Heart right ventricle (tissue), 16 donors: ENCODE measurements at regions not wholly inside any gene's neighbourhood (a gene's known extent, or its start where the extent isn't known, plus 50 kb on each side); places are given as distances from the start of the nearest gene placed in this dataset.

Source experiments
- ATAC-seq, 8 donors: fragments of 200-7000 bp; cut with Tn5 transposase; one replicate each; pipeline ENCODE4 v1.9.1; 2020; ENCODE audit warnings: mild to moderate bottlenecking in 8 of 8, moderate library complexity in 8 of 8, moderate number of reproducible peaks in 1 of 8
- DNase-seq, 2 donors: peaks; one replicate each; pipeline ENCODE4 v3.0.0-alpha.2; 2020
- H3K27ac ChIP-seq, 10 donors: fragments of 200-600 bp; sonication (generic) in 2 of 10; one replicate each; pipeline versions ENCODE4 v1.5.0 to v1.8.0; 2020 to 2022; ENCODE audit warnings: mild to moderate bottlenecking in 3 of 10
- H3K27me3 ChIP-seq, 7 donors: fragments of 200-600 bp; one replicate each; pipeline ENCODE4 v1.8.0; 2021 to 2022; ENCODE audit warnings: mild to moderate bottlenecking in 2 of 7
- H3K36me3 ChIP-seq, 9 donors: fragments of 200-600 bp; sonication (generic) in 1 of 9; one replicate each; pipeline versions ENCODE4 v1.5.0 to v1.8.0; 2020 to 2022; ENCODE audit warnings: mild to moderate bottlenecking in 2 of 9
- H3K4me1 ChIP-seq, 9 donors: fragments of 200-600 bp; sonication (generic) in 1 of 9; one replicate each; pipeline versions ENCODE4 v1.5.0 to v1.8.0; 2020 to 2022; ENCODE audit warnings: mild to moderate bottlenecking in 4 of 9
- H3K4me3 ChIP-seq, 10 donors: fragments of 200-600 bp; sonication (generic) in 2 of 10; one replicate each; pipeline versions ENCODE4 v1.5.0 to v1.8.0; 2020 to 2022; ENCODE audit warnings: mild to moderate bottlenecking in 7 of 10, moderate library complexity in 2 of 10
- H3K9me3 ChIP-seq, 11 donors: fragments of 200-600 bp in 10 of 11; sonication (generic) in 2 of 11; one replicate each; pipeline versions ENCODE4 v1.5.0 to v1.8.0; 2013 to 2022; ENCODE audit warnings: mild to moderate bottlenecking in 2 of 11, control low read depth in 1 of 11, moderate library complexity in 1 of 11
- CTCF ChIP-seq, 9 donors: fragments of 200-600 bp; sonication (generic) in 2 of 9; IDR thresholded peaks; one replicate each; pipeline versions ENCODE4 v1.5.0 to v1.8.0; 2021 to 2022; ENCODE audit warnings: antibody characterized with exemption in 9 of 9, mild to moderate bottlenecking in 5 of 9, moderate library complexity in 1 of 9
- WGBS, 2 donors: extraction: QIAGEN DNeasy Blood & Tissue Kit; methylation state at CpG; one replicate each; pipeline ENCODE4 v1.1.7; 2013; ENCODE audit warnings: inconsistent platforms in 1 of 2; 5-methylcytosine and 5-hydroxymethylcytosine counted together
- intact Hi-C, 10 donors: fragments of 100-400 bp; cut with DNase I; formaldehyde crosslinking; loops; one replicate each; pipeline versions ENCODE4 v1.11.1 to v1.14.2; 2022
- donor health status: Arrhythmogenic right ventricular cardiomyopathy.
- donor health status: ischemic (EF 13 %, LVEDD 7.1; RV severe dilation, severe dysfunction).
- donor health status: healthy with polysubstance abuse.
- donor health status: DM: no; HTN: yes; CAD: no.
- donor health status: DM: no; HTN: no; CAD: no.
- donor health status: ischemic (EF 25% LVEDD 6.9; RV normal size, moderate dysfunction).
- donor health status: ischemic (EF 25% LVEDD 5.7; RV mildly dilated, moderate dysfunction).
- donor health status: healthy.
- donor health status: DM: yes; HTN: yes; CAD: no.
- donor health status: Ischemic cardiomyopathy.
- donor health status: ischemic (EF 35%, LVEDD 5.7; RV mildly dilated, moderate dysfunction).
- donor health status: nonischemic (EF 11% LVEDD 7.7; RV severe dilation, severe dysfunction).
- donor health status: DM: yes; HTN: yes; CAD: no.
- donor health status: PGD.
- donor health status: ischemic (EF 29% LVEDD 5.4; RV normal size, mild dysfunction).
- donor health status: nonischemic (EF 23%, LVEDD 6.1; RV moderate dilation, normal function).

DNA sequence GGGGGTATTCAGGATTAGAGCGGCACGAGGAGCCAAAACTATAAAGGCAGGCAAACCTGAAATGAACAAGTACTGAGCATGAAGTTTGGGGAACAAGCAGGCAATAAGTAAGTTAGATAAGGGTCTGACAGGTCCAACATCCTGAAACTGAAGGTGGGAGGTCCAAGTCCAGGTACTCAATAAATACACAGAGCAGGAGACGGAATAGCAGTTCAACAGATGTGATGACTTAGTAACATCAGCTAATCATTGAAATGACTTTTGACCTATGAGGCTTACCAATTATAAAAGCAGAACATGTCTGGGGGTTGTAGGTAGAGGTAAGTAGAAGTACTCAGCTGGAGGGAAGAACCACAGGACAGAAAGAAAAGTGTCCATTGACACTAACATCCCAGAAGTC lies 132.8 kb upstream of the PDZRN3 start:
- no peak for TF ChIP-seq CTCF (IDR thresholded peaks at IDR 0.05)
- H3K4me1 ChIP-seq: peaks cover 0 to 4% (median 0%) of the 10 kb centered on the region in 9 donors
- WGBS, 2 donors: 80 to 93% methylated on average over 3 of the region's 3 CpGs

DNA sequence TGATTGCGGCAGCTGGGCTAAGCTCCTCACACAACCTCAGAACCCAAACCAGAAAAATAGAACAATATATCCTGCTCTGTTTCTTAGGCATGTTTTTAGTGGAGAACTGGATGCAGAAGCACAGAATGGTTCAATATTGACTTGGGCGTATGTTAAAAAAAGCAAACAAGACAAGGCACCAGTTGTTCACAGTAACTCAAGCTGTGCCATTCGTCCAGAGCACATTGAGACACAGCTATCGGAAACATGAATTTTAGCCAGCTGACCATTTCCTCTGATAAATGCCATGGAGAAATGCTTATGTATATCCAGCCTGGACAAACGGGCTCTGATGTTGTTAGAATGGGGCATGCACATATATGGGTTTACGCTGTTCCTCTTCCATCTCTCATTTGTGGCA lies 129.2 kb upstream of the PDZRN3 start:
- WGBS, 2 donors: 83 to 86% methylated on average over 6 of the region's 6 CpGs
- H3K36me3 ChIP-seq: no peaks in the 10 kb centered on the region
- TF ChIP-seq CTCF (IDR thresholded peaks at IDR 0.05): no peak
- no peaks in the 10 kb centered on the region for H3K27me3 ChIP-seq
- intact Hi-C loops: no loop called here
- H3K4me1 ChIP-seq: peaks cover 0 to 6% (median 0%) of the 10 kb centered on the region in 9 donors
- DNase-seq (no peak), ATAC-seq (no peak)
- no peak overlapping the region for H3K4me3 ChIP-seq
- H3K9me3 ChIP-seq: peaks cover 0 to 6% (median 0%) of the 10 kb centered on the region in 11 donors
- H3K27ac ChIP-seq: no peak overlapping the region

More for the DNA sequence above, 132.8 kb upstream of the PDZRN3 start:
- Histone ChIP-seq H3K27ac (no peak overlapping the region), H3K4me3 (no peak overlapping the region), H3K9me3 (peaks cover 0 to 6% (median 0%) of the 10 kb centered on the region in 11 donors), H3K36me3 (no peaks in the 10 kb centered on the region), H3K27me3 (no peaks in the 10 kb centered on the region)
- intact Hi-C loops: no loop called here
- DNase-seq: no peak
- ATAC-seq: no peak

- peaks cover 0 to 6% (median 0%) of the 10 kb centered on the region in 9 donors for H3K4me1 ChIP-seq
- TF ChIP-seq CTCF (IDR thresholded peaks at IDR 0.05): no peak
- no peak overlapping the region for H3K4me3 ChIP-seq
- H3K9me3 ChIP-seq: peaks cover 0 to 6% (median 0%) of the 10 kb centered on the region in 11 donors
- H3K36me3 ChIP-seq: no peaks in the 10 kb centered on the region
- no peak overlapping the region for H3K27ac ChIP-seq
- no peak for ATAC-seq
- DNase-seq: no peak
- whole genome bisulfite sequencing, 2 donors: 71 to 82% methylated on average over 5 of the region's 5 CpGs
- intact Hi-C loops: no loop called here
- no peaks in the 10 kb centered on the region for H3K27me3 ChIP-seq
These were observed 127.6 kb upstream of the PDZRN3 start for GRCh38 chr3:73752338-73752737.

DNA sequence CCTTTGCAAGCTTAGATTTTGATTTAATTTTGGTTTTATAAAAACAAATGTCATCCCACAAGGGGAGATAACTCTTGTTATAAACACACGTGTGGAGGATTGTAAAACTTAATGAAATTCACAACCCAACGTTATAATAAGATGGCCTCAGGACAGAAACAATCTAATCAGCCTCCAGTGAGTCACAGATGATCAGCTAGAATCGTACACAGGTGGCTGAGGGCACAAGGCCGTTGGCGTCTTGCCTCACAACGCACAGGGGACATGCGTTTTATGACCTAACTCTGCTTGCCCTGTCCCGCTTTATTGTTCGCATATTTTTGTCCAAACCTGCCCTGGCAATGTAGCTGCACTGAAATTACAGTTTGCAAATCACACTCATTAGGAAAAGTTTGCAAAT lies 121.9 kb upstream of the PDZRN3 start:
- Histone ChIP-seq H3K36me3 (no peaks in the 10 kb centered on the region), H3K27me3 (no peaks in the 10 kb centered on the region), H3K4me1 (peaks cover 0 to 7% (median 0%) of the 10 kb centered on the region in 9 donors), H3K9me3 (no peaks in the 10 kb centered on the region), H3K4me3 (no peak overlapping the region), H3K27ac (no peak overlapping the region)
- ATAC-seq: no peak
- intact Hi-C loops: no loop called here
- 80 to 83% methylated on average over 9 of the region's 9 CpGs for WGBS, 2 donors
- TF ChIP-seq CTCF (IDR thresholded peaks at IDR 0.05): no peak
- no peak for DNase-seq
